GM12878 (cell line): ENCODE measurements at regions not wholly inside any gene's neighbourhood (a gene's known extent, or its start where the extent isn't known, plus 50 kb on each side); places are given as distances from the start of the nearest gene placed in this dataset.

Source experiments
- ATAC-seq: fragments of 200-7000 bp; cut with Tn5 transposase; 3 replicates; pipeline ENCODE4 v1.9.1; 2020; ENCODE audit warnings: mild to moderate bottlenecking, moderate library complexity
- BruUV-seq: library from RNA; stranded (reverse); fragments of 400-500 nt; replicated peaks from 2 replicates; lab custom pipeline; 2021; lab: Mats Ljungman, UMichigan
- CTCF ChIA-PET: fragments of 300-600 bp; sonication (Branson Sonifier 250); formaldehyde crosslinking; extraction: SDS; loops from one replicate; lab custom pipeline; 2021; ENCODE audit warnings: inconsistent platforms; lab: Yijun Ruan, JAX
- POLR2A ChIA-PET: fragments of 350-600 bp; formaldehyde crosslinking; extraction: SDS; loops from one replicate; lab custom pipeline; 2021; ENCODE audit warnings: inconsistent platforms; lab: Charles Lee
- RAD21 ChIA-PET: fragments of 300-600 bp; sonication (Branson Sonifier 250); formaldehyde crosslinking; loops from one replicate; lab custom pipeline; 2023; ENCODE audit warnings: antibody characterized with exemption; ENCODE audit not compliant: unreplicated experiment; lab: Charles Lee
- SMC1A ChIA-PET: fragments of 300-600 bp; sonication (Branson Sonifier 250); formaldehyde crosslinking; loops from one replicate; lab custom pipeline; 2023; ENCODE audit not compliant: unreplicated experiment, uncharacterized antibody; lab: Charles Lee
- DNase-seq: peaks from one replicate; pipeline ENCODE4 v3.0.0-alpha.2; 2011; ENCODE audit warnings: low read depth, low spot score
- FAIRE-seq: peaks from 3 replicates; lab custom pipeline; 2011; peaks lifted over from hg19 to GRCh38; lab: Jason Lieb, UNC
- H2AFZ ChIP-seq: 2 replicates; pipeline ENCODE4 v1.6.0; 2011; ENCODE audit warnings: low read depth, low read length, control low read depth; ENCODE audit not compliant: control insufficient read depth
- H3K27ac ChIP-seq: 2 replicates; pipeline ENCODE4 v1.5.1; 2011; ENCODE audit warnings: control low read depth; ENCODE audit not compliant: control insufficient read depth, insufficient read depth
- H3K27me3 ChIP-seq, 2 experiments: replicated peaks in 1 of 2; 2 replicates each; pipeline versions ENCODE4 v1.6.0 to v1.6.1; 2011; ENCODE audit warnings: low read length in 1 of 2; ENCODE audit not compliant: control insufficient read depth in 2 of 2, insufficient read depth in 2 of 2
- H3K36me3 ChIP-seq, 2 experiments: 2 replicates each; pipeline ENCODE4 v1.5.1; 2011; ENCODE audit warnings: low read length in 1 of 2; ENCODE audit not compliant: control insufficient read depth in 2 of 2, insufficient read depth in 2 of 2
- H3K4me1 ChIP-seq: 2 replicates; pipeline ENCODE4 v1.6.1; 2011; ENCODE audit warnings: mild to moderate bottlenecking, low read length, moderate library complexity, mixed read lengths; ENCODE audit not compliant: control insufficient read depth, insufficient read depth
- H3K4me2 ChIP-seq: 2 replicates; pipeline ENCODE4 v1.6.0; 2011; ENCODE audit warnings: control low read depth; ENCODE audit not compliant: control insufficient read depth, insufficient read depth
- H3K4me3 ChIP-seq: fragments of 200-600 bp; sonication (generic); 2 replicates; pipeline ENCODE4 v1.5.1; 2016
- H3K79me2 ChIP-seq: 2 replicates; pipeline ENCODE4 v1.6.0; 2011; ENCODE audit warnings: low read length; ENCODE audit not compliant: control insufficient read depth, insufficient read depth
- H3K9ac ChIP-seq: 2 replicates; pipeline ENCODE4 v1.8.0; 2011; ENCODE audit warnings: low read length, control low read depth, mixed read lengths; ENCODE audit not compliant: control insufficient read depth, insufficient read depth
- H3K9me3 ChIP-seq: replicated peaks from 3 replicates; pipeline ENCODE4 v1.5.1; 2011; ENCODE audit warnings: mild to moderate bottlenecking, low read length; ENCODE audit not compliant: control insufficient read depth, insufficient read depth
- H4K20me1 ChIP-seq: 2 replicates; pipeline ENCODE4 v1.6.0; 2011; ENCODE audit not compliant: control insufficient read depth, insufficient read depth
- ATF7 ChIP-seq: fragments of 450-650 bp; IDR thresholded peaks from 2 replicates; pipeline ENCODE4 v1.6.1; 2016; ENCODE audit warnings: low read depth, mild to moderate bottlenecking
- CBX3 ChIP-seq: fragments of 200-600 bp; sonication (generic); IDR thresholded peaks from 2 replicates; pipeline ENCODE4 v1.6.1; 2016; ENCODE audit warnings: low read depth, borderline replicate concordance
- GATAD2B ChIP-seq: fragments of 450-650 bp; conservative IDR thresholded peaks from 2 replicates; pipeline ENCODE4 v1.6.1; 2017; ENCODE audit warnings: low read depth, mild to moderate bottlenecking, moderate library complexity
- HDGF ChIP-seq: fragments of 450-650 bp; IDR thresholded peaks from 2 replicates; pipeline ENCODE4 v1.6.1; 2016; ENCODE audit warnings: antibody characterized with exemption
- JUND ChIP-seq: IDR thresholded peaks from 2 replicates; pipeline ENCODE4 v1.6.1; 2012; ENCODE audit warnings: low read depth, mild to moderate bottlenecking, low read length, improper control_type of control experiment, moderate library complexity
- LARP7 ChIP-seq: fragments of 450-650 bp; IDR thresholded peaks from 2 replicates; pipeline ENCODE4 v1.6.1; 2017; ENCODE audit warnings: mild to moderate bottlenecking
- POLR2A ChIP-seq: IDR thresholded peaks from 2 replicates; pipeline ENCODE4 v1.6.1; 2011; ENCODE audit warnings: low read depth, mild to moderate bottlenecking, low read length
- RBBP5 ChIP-seq: fragments of 200-600 bp; sonication (generic); conservative IDR thresholded peaks from 2 replicates; pipeline ENCODE4 v1.6.1; 2016
- RELA ChIP-seq: fragments of 450-650 bp; IDR thresholded peaks from 2 replicates; pipeline ENCODE4 v1.8.0; 2014; ENCODE audit warnings: borderline replicate concordance; ENCODE audit not compliant: partially characterized antibody
- SIN3A ChIP-seq: IDR thresholded peaks from 2 replicates; pipeline ENCODE4 v1.6.1; 2012; ENCODE audit warnings: low read depth, low read length, improper control_type of control experiment
- SIX5 ChIP-seq: IDR thresholded peaks from 2 replicates; pipeline ENCODE4 v1.6.1; 2011; ENCODE audit warnings: mild to moderate bottlenecking, low read depth, low read length, moderate library complexity; ENCODE audit not compliant: severe bottlenecking
- WGBS: methylation state at CpG from one replicate; pipeline ENCODE4 v1.1.6; 2016; ENCODE audit warnings: low lambda C conversion rate; ENCODE audit not compliant: insufficient replicate concordance, insufficient coverage; ENCODE audit errors: missing lambda C conversion rate; 5-methylcytosine and 5-hydroxymethylcytosine counted together
- in situ Hi-C: fragments of 300-500 bp; cut with MboI; formaldehyde crosslinking; loops from 9 replicates; pipeline ENCODE4 v1.14.3; 2018; ENCODE audit warnings: mixed read lengths
- intact Hi-C: fragments of 100-400 bp; cut with micrococcal nuclease; formaldehyde crosslinking; loops from one replicate; pipeline ENCODE4 v1.14.2; 2022; ENCODE audit not compliant: unreplicated experiment
- TF ChIP-seq, protein P1 (sequence below): IDR thresholded peaks from 2 replicates; pipeline ENCODE4 v1.6.1; 2012; ENCODE audit warnings: low read depth, low read length, improper control_type of control experiment
- TF ChIP-seq, protein P2 (sequence below): fragments of 450-650 bp; IDR thresholded peaks from 2 replicates; pipeline ENCODE4 v1.6.1; 2017; ENCODE audit warnings: mild to moderate bottlenecking, low read depth, inconsistent platforms; ENCODE audit not compliant: poor library complexity, severe bottlenecking
- TF ChIP-seq, protein P3 (sequence below): fragments of 450-650 bp; IDR thresholded peaks from 2 replicates; pipeline ENCODE4 v1.6.1; 2018; ENCODE audit warnings: mild to moderate bottlenecking, low read depth, moderate library complexity; ENCODE audit not compliant: partially characterized antibody

DNA sequence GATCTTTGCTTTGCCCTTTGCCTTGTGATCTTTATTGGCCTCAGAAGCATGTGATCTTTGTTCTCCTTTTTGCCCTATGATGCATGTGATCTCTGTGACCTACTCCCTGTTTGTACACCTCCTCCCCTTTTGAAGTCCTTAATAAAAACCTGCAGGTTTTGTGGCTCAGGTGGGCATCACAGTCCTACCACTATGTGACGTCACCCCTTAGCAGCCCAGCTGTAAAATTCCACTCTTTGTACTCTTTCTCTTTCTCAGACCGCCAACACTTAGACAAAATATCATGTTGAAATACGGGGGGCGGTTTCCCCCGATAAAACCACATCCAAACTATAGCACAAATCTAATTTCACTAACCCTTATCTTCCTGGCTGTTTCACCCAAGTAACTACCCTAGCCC is 76.7 kb upstream of the RAPGEF4 start:
- H2AFZ ChIP-seq = no peak overlapping the region
- H3K27ac ChIP-seq = no peak overlapping the region
- FAIRE-seq (no peak), DNase-seq (no peak), ATAC-seq (no peak)
- TF ChIP-seq CBX3 = no peak
- no peak for TF ChIP-seq RBBP5
- H3K79me2 ChIP-seq = no peaks in the 10 kb centered on the region
- WGBS = 68% methylated on average over 5 of the region's 5 CpGs
- ChIA-PET RAD21 (no interaction called here), POLR2A (no interaction called here), CTCF (no interaction called here), SMC1A (no interaction called here)
- in situ Hi-C loops (no loop called here), intact Hi-C loops (no loop called here)
- no peak overlapping the region for H3K4me3 ChIP-seq
- no peak overlapping the region for H3K4me2 ChIP-seq
- no peaks in the 10 kb centered on the region for H3K27me3 ChIP-seq
- H4K20me1 ChIP-seq = no peaks in the 10 kb centered on the region
- no peak overlapping the region for H3K9ac ChIP-seq
- H3K4me1 ChIP-seq = no peaks in the 10 kb centered on the region
- no peaks in the 10 kb centered on the region for H3K36me3 ChIP-seq
- no TSS peak for BruUV-seq
- H3K9me3 ChIP-seq = no peaks in the 10 kb centered on the region; the same call in 2 of the 3 replicates

DNA sequence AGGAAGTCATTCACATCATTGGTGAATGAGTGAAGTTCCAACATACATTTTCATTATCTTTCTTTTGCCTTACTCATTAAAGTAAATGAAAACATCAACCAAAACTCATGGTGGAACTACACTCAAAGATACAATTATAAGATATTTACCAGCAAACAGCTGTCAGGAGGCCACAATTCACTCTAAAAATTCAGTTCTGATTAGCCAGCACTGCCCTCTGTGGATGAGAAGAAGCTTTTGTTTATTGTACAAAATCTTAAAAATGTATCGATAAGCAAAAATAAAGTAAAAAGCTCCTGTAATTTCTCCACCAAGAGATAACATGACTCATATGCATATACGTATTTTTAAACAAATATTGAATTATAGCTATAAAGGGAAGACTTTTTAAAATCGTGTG is 73.5 kb upstream of the RAPGEF4 start:
- no TSS peak for BruUV-seq
- no peaks in the 10 kb centered on the region for H3K79me2 ChIP-seq
- no peaks in the 10 kb centered on the region for H4K20me1 ChIP-seq
- TF ChIP-seq, protein P1, sequence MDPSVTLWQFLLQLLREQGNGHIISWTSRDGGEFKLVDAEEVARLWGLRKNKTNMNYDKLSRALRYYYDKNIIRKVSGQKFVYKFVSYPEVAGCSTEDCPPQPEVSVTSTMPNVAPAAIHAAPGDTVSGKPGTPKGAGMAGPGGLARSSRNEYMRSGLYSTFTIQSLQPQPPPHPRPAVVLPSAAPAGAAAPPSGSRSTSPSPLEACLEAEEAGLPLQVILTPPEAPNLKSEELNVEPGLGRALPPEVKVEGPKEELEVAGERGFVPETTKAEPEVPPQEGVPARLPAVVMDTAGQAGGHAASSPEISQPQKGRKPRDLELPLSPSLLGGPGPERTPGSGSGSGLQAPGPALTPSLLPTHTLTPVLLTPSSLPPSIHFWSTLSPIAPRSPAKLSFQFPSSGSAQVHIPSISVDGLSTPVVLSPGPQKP = no peak
- TF ChIP-seq GATAD2B = no peak
- no peak for TF ChIP-seq POLR2A
- no peak for TF ChIP-seq SIX5
- TF ChIP-seq JUND = no peak
- TF ChIP-seq, protein P2, sequence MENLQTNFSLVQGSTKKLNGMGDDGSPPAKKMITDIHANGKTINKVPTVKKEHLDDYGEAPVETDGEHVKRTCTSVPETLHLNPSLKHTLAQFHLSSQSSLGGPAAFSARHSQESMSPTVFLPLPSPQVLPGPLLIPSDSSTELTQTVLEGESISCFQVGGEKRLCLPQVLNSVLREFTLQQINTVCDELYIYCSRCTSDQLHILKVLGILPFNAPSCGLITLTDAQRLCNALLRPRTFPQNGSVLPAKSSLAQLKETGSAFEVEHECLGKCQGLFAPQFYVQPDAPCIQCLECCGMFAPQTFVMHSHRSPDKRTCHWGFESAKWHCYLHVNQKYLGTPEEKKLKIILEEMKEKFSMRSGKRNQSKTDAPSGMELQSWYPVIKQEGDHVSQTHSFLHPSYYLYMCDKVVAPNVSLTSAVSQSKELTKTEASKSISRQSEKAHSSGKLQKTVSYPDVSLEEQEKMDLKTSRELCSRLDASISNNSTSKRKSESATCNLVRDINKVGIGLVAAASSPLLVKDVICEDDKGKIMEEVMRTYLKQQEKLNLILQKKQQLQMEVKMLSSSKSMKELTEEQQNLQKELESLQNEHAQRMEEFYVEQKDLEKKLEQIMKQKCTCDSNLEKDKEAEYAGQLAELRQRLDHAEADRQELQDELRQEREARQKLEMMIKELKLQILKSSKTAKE = no peak
- no peak for TF ChIP-seq SIN3A
- no peak for TF ChIP-seq LARP7
- TF ChIP-seq, protein P3, sequence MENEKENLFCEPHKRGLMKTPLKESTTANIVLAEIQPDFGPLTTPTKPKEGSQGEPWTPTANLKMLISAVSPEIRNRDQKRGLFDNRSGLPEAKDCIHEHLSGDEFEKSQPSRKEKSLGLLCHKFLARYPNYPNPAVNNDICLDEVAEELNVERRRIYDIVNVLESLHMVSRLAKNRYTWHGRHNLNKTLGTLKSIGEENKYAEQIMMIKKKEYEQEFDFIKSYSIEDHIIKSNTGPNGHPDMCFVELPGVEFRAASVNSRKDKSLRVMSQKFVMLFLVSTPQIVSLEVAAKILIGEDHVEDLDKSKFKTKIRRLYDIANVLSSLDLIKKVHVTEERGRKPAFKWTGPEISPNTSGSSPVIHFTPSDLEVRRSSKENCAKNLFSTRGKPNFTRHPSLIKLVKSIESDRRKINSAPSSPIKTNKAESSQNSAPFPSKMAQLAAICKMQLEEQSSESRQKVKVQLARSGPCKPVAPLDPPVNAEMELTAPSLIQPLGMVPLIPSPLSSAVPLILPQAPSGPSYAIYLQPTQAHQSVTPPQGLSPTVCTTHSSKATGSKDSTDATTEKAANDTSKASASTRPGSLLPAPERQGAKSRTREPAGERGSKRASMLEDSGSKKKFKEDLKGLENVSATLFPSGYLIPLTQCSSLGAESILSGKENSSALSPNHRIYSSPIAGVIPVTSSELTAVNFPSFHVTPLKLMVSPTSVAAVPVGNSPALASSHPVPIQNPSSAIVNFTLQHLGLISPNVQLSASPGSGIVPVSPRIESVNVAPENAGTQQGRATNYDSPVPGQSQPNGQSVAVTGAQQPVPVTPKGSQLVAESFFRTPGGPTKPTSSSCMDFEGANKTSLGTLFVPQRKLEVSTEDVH = no peak
- no peak for TF ChIP-seq CBX3
- TF ChIP-seq ATF7 = no peak
- no peak for TF ChIP-seq RELA
- no peak for TF ChIP-seq HDGF
- ChIA-PET SMC1A (no interaction called here), POLR2A (interaction anchor here (0.6 kb wide), 1 partner anchor 9 kb away, joined by 3 read pairs; no protein-coding TSS in a partner anchor), CTCF (no interaction called here), RAD21 (no interaction called here)
- no peak for FAIRE-seq
- H2AFZ ChIP-seq = no peak overlapping the region
- H3K4me3 ChIP-seq = no peak overlapping the region
- no peaks in the 10 kb centered on the region for H3K27me3 ChIP-seq
- no peaks in the 10 kb centered on the region for H3K36me3 ChIP-seq
- no peak overlapping the region for H3K9ac ChIP-seq
- 62% methylated on average over 3 of the region's 3 CpGs for WGBS
- intact Hi-C loops (no loop called here), in situ Hi-C loops (no loop called here)
- H3K4me2 ChIP-seq = no peak overlapping the region
- H3K27ac ChIP-seq = no peak overlapping the region
- no peaks in the 10 kb centered on the region; the same call in 2 of the 3 replicates for H3K9me3 ChIP-seq
- no peak for DNase-seq
- no peaks in the 10 kb centered on the region for H3K4me1 ChIP-seq
- ATAC-seq = no peak
